ENCODE measurements at regions not wholly inside any gene's neighbourhood (a gene's known extent, or its start where the extent isn't known, plus 50 kb on each side); places are given as distances from the start of the nearest gene placed in this dataset.

GRCh38 chr21:26284531-26284930 lies 114.0 kb upstream of the APP start:
- TF ChIP-seq CTCF (conservative IDR thresholded peaks at IDR 0.05; ENCODE audit: low read depth, low read length) (no peak), EZH2 (IDR thresholded peaks at IDR 0.05; ENCODE audit: low read length, unreplicated experiment) (no peak)
